GM20431 (cell line): ENCODE measurements at regions not wholly inside any gene's neighbourhood (a gene's known extent, or its start where the extent isn't known, plus 50 kb on each side); places are given as distances from the start of the nearest gene placed in this dataset.

Experiments used
- in situ Hi-C: fragments of 300-500 bp; cut with MseI, MboI; formaldehyde crosslinking; loops from one replicate; pipeline ENCODE4 v1.15.0; 2020; ENCODE audit warnings: low sequenced_read_pairs; ENCODE audit not compliant: unreplicated experiment

DNA sequence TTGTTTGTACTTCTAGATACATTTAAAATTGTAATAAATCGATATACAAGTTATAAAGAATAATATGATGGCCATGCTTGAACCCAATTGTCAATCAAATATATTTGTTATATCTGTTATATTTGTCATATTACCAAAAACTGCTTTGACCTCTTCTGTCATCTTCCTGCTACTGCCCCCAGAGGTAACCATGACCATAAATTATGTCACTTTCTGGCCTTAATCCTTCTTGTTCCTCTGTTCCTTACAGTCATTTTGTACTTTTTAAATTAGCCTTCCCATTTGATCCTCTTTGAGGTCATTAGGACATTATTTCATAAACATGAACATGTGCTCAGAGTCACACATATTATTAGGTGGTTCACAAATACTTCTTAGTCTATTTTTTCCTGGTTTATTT is 124.7 kb downstream of the HFE start:
- in situ Hi-C loops = loop anchor here (25.0 kb wide), 2 partner anchors 175 to 925 kb away; a partner anchor contains a TSS

DNA sequence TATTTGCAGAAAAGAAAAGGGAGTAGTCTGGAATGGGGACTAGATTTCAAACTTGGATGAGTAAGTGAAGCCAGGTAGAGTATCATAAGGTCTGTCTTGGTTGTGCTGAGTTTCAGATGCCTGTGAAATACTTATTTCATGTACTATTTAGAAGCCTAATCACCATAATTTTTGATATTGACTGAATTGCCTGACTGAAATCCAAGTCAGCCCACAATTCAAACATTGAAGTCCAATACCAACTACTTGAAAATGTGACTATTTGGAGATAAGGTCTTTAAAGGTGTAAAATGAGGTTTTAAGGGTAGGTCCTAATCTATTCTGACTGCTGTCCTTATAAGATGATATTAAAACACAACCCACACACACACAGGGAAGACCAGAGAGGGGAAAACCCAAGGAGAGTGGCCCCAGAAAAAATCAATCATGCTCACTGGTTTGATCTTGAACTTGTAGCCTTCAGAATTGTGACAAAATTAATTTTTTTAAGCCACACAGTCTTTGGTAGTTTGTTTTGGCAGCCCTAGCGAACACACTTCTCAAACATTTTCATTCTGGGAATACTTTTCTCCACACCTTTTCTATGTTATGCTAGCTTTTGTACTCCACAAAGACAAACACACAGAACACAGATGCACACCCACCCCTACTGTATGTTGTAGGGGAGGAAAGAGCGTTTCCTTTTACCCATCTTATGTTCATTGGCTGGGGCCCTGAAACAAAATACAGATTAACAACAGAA is 126.3 kb downstream of the HFE start:
- in situ Hi-C loops = loop anchor here (25.0 kb wide), 2 partner anchors 176 to 924 kb away; a partner anchor contains a TSS

GRCh38 chr6:26214803-26215584 is 127.8 kb downstream of the HFE start:
- in situ Hi-C loops = loop anchor here (25.0 kb wide), 2 partner anchors 178 to 922 kb away; a partner anchor contains a TSS

- in situ Hi-C loops = loop anchor here (25.0 kb wide), 2 partner anchors 178 to 922 kb away; a partner anchor contains a TSS
These were observed 128.5 kb downstream of the HFE start for GRCh38 chr6:26215585-26216358.

DNA sequence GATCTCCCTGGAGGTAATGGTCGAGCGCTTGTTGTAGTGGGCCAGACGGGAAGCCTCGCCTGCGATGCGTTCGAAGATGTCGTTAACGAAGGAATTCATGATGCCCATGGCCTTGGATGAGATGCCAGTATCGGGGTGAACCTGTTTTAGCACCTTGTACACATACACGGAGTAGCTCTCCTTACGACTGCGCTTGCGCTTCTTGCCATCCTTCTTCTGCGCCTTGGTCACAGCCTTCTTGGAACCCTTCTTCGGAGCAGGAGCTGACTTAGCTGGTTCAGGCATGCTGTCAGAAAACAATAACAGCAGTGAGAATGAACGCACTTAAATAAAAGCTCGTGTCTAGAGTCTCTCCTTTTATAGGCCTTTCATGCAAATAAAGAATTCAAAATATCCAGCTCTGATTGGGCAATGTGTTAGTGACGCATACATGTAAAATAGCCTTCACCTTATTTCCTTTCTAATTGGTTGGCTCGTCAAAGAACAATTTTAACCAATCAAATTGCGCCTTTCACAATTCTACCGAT is 129.2 kb downstream of the HFE start:
- in situ Hi-C loops = loop anchor here (25.0 kb wide), 2 partner anchors 179 to 921 kb away; a partner anchor contains a TSS

- in situ Hi-C loops = loop anchor here (25.0 kb wide), 2 partner anchors 180 to 920 kb away; a partner anchor contains a TSS
These were observed 129.9 kb downstream of the HFE start for GRCh38 chr6:26216886-26217713.

GRCh38 chr6:26217714-26218075 is 130.5 kb downstream of the HFE start:
- in situ Hi-C loops = loop anchor here (25.0 kb wide), 2 partner anchors 180 to 920 kb away; a partner anchor contains a TSS

DNA sequence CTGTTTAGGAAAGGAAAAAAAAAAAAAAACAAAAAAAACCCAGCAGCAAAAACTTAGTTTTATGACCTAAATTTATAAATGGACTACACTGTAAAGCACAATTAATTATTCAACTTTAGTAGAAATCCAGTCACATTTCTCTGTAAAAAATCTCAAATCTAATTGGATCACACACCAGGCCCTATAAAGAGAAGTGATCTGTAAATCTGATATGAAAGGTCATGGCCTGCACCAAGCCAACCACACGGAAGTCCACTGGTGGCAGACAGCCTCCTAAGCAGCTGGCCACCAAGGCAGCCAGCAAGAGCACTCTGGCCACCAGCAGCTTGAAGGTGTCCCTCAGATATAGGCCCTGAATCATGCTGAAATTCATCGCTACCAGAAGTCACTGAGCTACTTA is 131.6 kb downstream of the HFE start:
- in situ Hi-C loops = loop anchor here (25.0 kb wide), 2 partner anchors 182 to 918 kb away; a partner anchor contains a TSS

- in situ Hi-C loops = loop anchor here (25.0 kb wide), 2 partner anchors 183 to 917 kb away; a partner anchor contains a TSS
These were observed 133.1 kb downstream of the HFE start for GRCh38 chr6:26220145-26220970.

GRCh38 chr6:26221186-26221585 is 134.0 kb downstream of the HFE start:
- in situ Hi-C loops = loop anchor here (25.0 kb wide), 2 partner anchors 184 to 916 kb away; a partner anchor contains a TSS

DNA sequence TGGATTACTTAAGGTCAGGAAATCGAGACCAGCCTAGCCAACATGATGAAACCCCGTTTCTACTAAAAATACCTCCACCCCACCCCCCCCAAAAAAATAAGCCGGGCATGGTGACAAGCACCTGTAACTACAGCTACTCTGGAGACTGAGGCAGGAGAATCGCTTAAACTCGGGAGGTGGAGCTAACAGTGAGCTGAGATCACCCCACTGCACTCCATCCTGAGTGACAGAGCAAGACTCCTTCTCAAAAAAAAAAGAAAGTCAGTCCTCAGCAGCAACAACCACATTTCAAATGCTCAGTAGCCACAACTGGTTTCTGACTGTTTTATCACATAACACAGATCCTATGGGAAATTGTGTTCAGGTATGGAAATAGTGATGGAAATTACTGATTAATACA is 135.3 kb downstream of the HFE start:
- in situ Hi-C loops = loop anchor here (25.0 kb wide), 2 partner anchors 185 to 915 kb away; a partner anchor contains a TSS

GRCh38 chr6:26223228-26223627 is 136.0 kb downstream of the HFE start:
- in situ Hi-C loops = loop anchor here (25.0 kb wide), 2 partner anchors 186 to 914 kb away; a partner anchor contains a TSS

- in situ Hi-C loops = loop anchor here (25.0 kb wide), 2 partner anchors 187 to 913 kb away; a partner anchor contains a TSS
These were observed 136.7 kb downstream of the HFE start for GRCh38 chr6:26223650-26224546.

DNA sequence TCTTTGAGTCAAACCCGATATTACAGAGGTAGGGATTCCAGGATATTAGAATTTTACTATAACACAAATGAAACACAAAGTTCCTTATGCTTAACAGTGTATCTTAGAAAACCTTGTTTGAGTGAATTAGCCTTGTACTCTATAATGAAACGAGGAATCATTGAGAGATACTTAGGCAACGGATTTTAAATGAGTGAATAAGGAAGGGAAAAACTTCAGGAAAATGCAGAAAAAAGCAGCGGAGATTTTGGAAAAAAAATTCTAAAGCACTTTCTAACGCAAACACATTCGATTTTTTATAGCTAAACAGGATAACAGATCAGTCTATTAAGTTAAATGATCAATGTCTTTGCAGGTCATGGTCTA is 137.3 kb downstream of the HFE start:
- in situ Hi-C loops = loop anchor here (25.0 kb wide), 2 partner anchors 187 to 913 kb away; a partner anchor contains a TSS

GRCh38 chr6:26224940-26225847 is 138.0 kb downstream of the HFE start:
- in situ Hi-C loops = loop anchor here (25.0 kb wide), 2 partner anchors 188 to 912 kb away; a partner anchor contains a TSS
